A549 (cell line): ENCODE measurements at regions not wholly inside any gene's neighbourhood (a gene's known extent, or its start where the extent isn't known, plus 50 kb on each side); places are given as distances from the start of the nearest gene placed in this dataset.

Source experiments
- ATAC-seq, 2 experiments: fragments of 200-7000 bp in 1 of 2; fragments of >200 bp in 1 of 2; cut with Nextera tagmentation in 1 of 2; cut with Tn5 transposase in 1 of 2; 3 replicates each; pipeline versions ENCODE4 v1.8.0 to v1.9.1; 2018 to 2020; ENCODE audit warnings: mild to moderate bottlenecking in 1 of 2, moderate library complexity in 1 of 2
- CTCF ChIA-PET: fragments of 300-600 bp; sonication (Branson Sonifier 250); formaldehyde crosslinking; extraction: SDS; loops from one replicate; lab custom pipeline; 2021; ENCODE audit warnings: antibody characterized with exemption, inconsistent platforms; lab: Yijun Ruan, JAX
- POLR2A ChIA-PET: fragments of 350-600 bp; formaldehyde crosslinking; extraction: SDS; loops from one replicate; lab custom pipeline; 2021; ENCODE audit warnings: antibody characterized with exemption, inconsistent platforms; lab: Yijun Ruan, JAX
- DNase-seq, 2 experiments: peaks; one replicate each; pipeline versions ENCODE4 v3.0.0 to v3.0.0-alpha.2; 2011 to 2016; ENCODE audit warnings: low read depth in 1 of 2, low spot score in 1 of 2
- FAIRE-seq: peaks from 2 replicates; lab custom pipeline; 2011; peaks lifted over from hg19 to GRCh38; lab: Jason Lieb, UNC
- H3K27ac ChIP-seq, 2 experiments: fragments of >200 bp; sonication (Bioruptor Twin); formaldehyde crosslinking; 3 replicates each; pipeline ENCODE4 v1.5.1; 2016 to 2017
- H3K4me1 ChIP-seq: fragments of >200 bp; sonication (Bioruptor Twin); formaldehyde crosslinking; 3 replicates; pipeline ENCODE4 v1.6.1; 2016
- H3K4me2 ChIP-seq: fragments of >200 bp; sonication (Bioruptor Twin); formaldehyde crosslinking; 3 replicates; pipeline ENCODE4 v1.6.1; 2016
- H3K4me3 ChIP-seq: fragments of >200 bp; sonication (Bioruptor Twin); formaldehyde crosslinking; 3 replicates; pipeline ENCODE4 v1.5.1; 2016
- H3K9me3 ChIP-seq: fragments of >200 bp; sonication (Bioruptor Twin); formaldehyde crosslinking; 3 replicates; pipeline ENCODE4 v1.6.1; 2016
- BCL3 ChIP-seq: fragments of >200 bp; sonication (Bioruptor Twin); formaldehyde crosslinking; IDR thresholded peaks from 3 replicates; pipeline ENCODE4 v1.6.1; 2016
- CBX8 ChIP-seq: fragments of 200-600 bp; sonication (generic); IDR thresholded peaks from 2 replicates; pipeline ENCODE4 v1.6.1; 2016
- CEBPB ChIP-seq, 2 experiments: fragments of >200 bp in 1 of 2; sonication (Bioruptor Twin) in 1 of 2; formaldehyde crosslinking in 1 of 2; IDR thresholded peaks; 2 replicates each; pipeline ENCODE4 v1.6.1; 2012 to 2016
- EHMT2 ChIP-seq: fragments of 200-600 bp; sonication (generic); IDR thresholded peaks from 2 replicates; pipeline ENCODE4 v1.6.1; 2016; ENCODE audit warnings: antibody characterized with exemption, low read depth, mild to moderate bottlenecking, moderate library complexity
- FOSB ChIP-seq: fragments of 250-450 bp; sonication (Bioruptor Pico); IDR thresholded peaks from 2 replicates; pipeline ENCODE4 v1.5.0; 2020; ENCODE audit warnings: mild to moderate bottlenecking, moderate library complexity
- FOSL2 ChIP-seq, 2 experiments: fragments of 450-650 bp in 1 of 2; fragments of >200 bp in 1 of 2; sonication (Bioruptor Twin) in 1 of 2; formaldehyde crosslinking; IDR thresholded peaks; 2 replicates each; pipeline versions ENCODE4 v1.5.0 to v1.6.1; 2016 to 2020; ENCODE audit warnings: mild to moderate bottlenecking in 1 of 2, moderate library complexity in 1 of 2
- HES2 ChIP-seq: fragments of >200 bp; sonication (Bioruptor Twin); formaldehyde crosslinking; IDR thresholded peaks from 2 replicates; pipeline ENCODE4 v1.6.1; 2016
- KDM1A ChIP-seq: fragments of 200-600 bp; sonication (generic); IDR thresholded peaks from 2 replicates; pipeline ENCODE4 v1.6.1; 2016; ENCODE audit warnings: low read depth, mild to moderate bottlenecking
- MAFK ChIP-seq: fragments of 450-650 bp; IDR thresholded peaks from 2 replicates; pipeline ENCODE4 v1.6.1; 2014; ENCODE audit not compliant: partially characterized antibody
- MAX ChIP-seq: IDR thresholded peaks from 2 replicates; pipeline ENCODE4 v1.6.1; 2012
- MAZ ChIP-seq: fragments of 150-350 bp; IDR thresholded peaks from 2 replicates; pipeline ENCODE4 v1.6.1; 2014; ENCODE audit warnings: antibody characterized with exemption, low read depth, low read length, borderline replicate concordance
- NPAS2 ChIP-seq: fragments of 250-450 bp; sonication (Bioruptor Pico); IDR thresholded peaks from 2 replicates; pipeline ENCODE4 v1.8.0; 2022; ENCODE audit warnings: mild to moderate bottlenecking, moderate library complexity, borderline replicate concordance
- PHF8 ChIP-seq: fragments of 200-600 bp; sonication (generic); IDR thresholded peaks from 2 replicates; pipeline ENCODE4 v1.6.1; 2016; ENCODE audit warnings: low read depth, mild to moderate bottlenecking, antibody characterized with exemption, moderate library complexity, borderline replicate concordance
- RARB ChIP-seq: fragments of 250-450 bp; sonication (Bioruptor Pico); IDR thresholded peaks from 2 replicates; pipeline ENCODE4 v1.8.0; 2021; ENCODE audit warnings: mild to moderate bottlenecking, moderate library complexity
- RCOR1 ChIP-seq: fragments of 150-350 bp; IDR thresholded peaks from 2 replicates; pipeline ENCODE4 v1.6.1; 2014; ENCODE audit warnings: antibody characterized with exemption, low read length, low read depth
- RFX5 ChIP-seq: fragments of 450-650 bp; IDR thresholded peaks from 2 replicates; pipeline ENCODE4 v1.7.1; 2014; ENCODE audit warnings: antibody characterized with exemption, mild to moderate bottlenecking, moderate library complexity
- USF2 ChIP-seq: fragments of 450-650 bp; IDR thresholded peaks from 2 replicates; pipeline ENCODE4 v1.6.1; 2014; ENCODE audit warnings: antibody characterized with exemption
- WGBS: methylation state at CpG from one replicate; pipeline ENCODE4 v1.1.6; 2017; ENCODE audit errors: missing lambda C conversion rate; 5-methylcytosine and 5-hydroxymethylcytosine counted together

- ChIA-PET CTCF (no interaction called here), POLR2A (no interaction called here)
- TF ChIP-seq RARB (CRISPR knock-in tag) (no peak), MAFK (no peak), NPAS2 (CRISPR knock-in tag) (no peak), CBX8 (no peak), RCOR1 (no peak), KDM1A (no peak), RFX5 (no peak), HES2 (no peak), EHMT2 (no peak), FOSB (CRISPR knock-in tag) (no peak), BCL3 (no peak), MAZ (no peak), FOSL2 (IDR thresholded peaks at IDR 0.05) (no peak), FOSL2 (CRISPR knock-in tag; IDR thresholded peaks at IDR 0.05) (no peak), PHF8 (no peak), CEBPB (IDR thresholded peaks at IDR 0.05) (no peak)
- Histone ChIP-seq H3K27ac (no peak overlapping the region), H3K4me2 (no peak overlapping the region), H3K4me1 (no peaks in the 10 kb centered on the region), H3K4me3 (no peak overlapping the region), H3K9me3 (no peaks in the 10 kb centered on the region)
- ATAC-seq (no peak), DNase-seq (no peak), FAIRE-seq (no peak)
Observed at GRCh38 chr18:67608191-67608590, 91.7 kb upstream of the DSEL start.

GRCh38 chr18:67600181-67601180 is 84.0 kb upstream of the DSEL start:
- Histone ChIP-seq H3K9me3 (no peaks in the 10 kb centered on the region), H3K4me3 (no peak overlapping the region), H3K4me2 (no peak overlapping the region), H3K27ac (no peak overlapping the region), H3K4me1 (no peaks in the 10 kb centered on the region)
- POLR2A ChIA-PET = no interaction called here
- ATAC-seq (no peak), FAIRE-seq (no peak), DNase-seq (no peak)
- TF ChIP-seq PHF8 (no peak), MAX (no peak)
- CTCF ChIA-PET = no interaction called here
- WGBS = 26% methylated on average over 7 of the region's 7 CpGs

GRCh38 chr18:67599277-67599676 is 82.8 kb upstream of the DSEL start:
- ATAC-seq = no peak

More at GRCh38 chr18:67599277-67599676, 82.8 kb upstream of the DSEL start:
- no peaks in the 10 kb centered on the region for H3K9me3 ChIP-seq
- 16% methylated on average over 2 of the region's 2 CpGs for WGBS
- DNase-seq = no peak
- TF ChIP-seq USF2 = no peak
- TF ChIP-seq, all 56 proteins: peak for 0
- H3K27ac ChIP-seq = no peak overlapping the region
- ChIA-PET POLR2A (no interaction called here), CTCF (no interaction called here)
- H3K4me2 ChIP-seq = no peak overlapping the region
- no peak overlapping the region for H3K4me3 ChIP-seq
- H3K4me1 ChIP-seq = no peaks in the 10 kb centered on the region
- FAIRE-seq = no peak
